SK-N-MC (cell line): ENCODE measurements at regions not wholly inside any gene's neighbourhood (a gene's known extent, or its start where the extent isn't known, plus 50 kb on each side); places are given as distances from the start of the nearest gene placed in this dataset.

ENCODE experiments used
- EZH2 ChIP-seq: fragments of 200-600 bp; sonication (generic); IDR thresholded peaks from one replicate; pipeline ENCODE4 v1.6.1; 2017; ENCODE audit warnings: antibody characterized with exemption
- FOXP2 ChIP-seq: optimal IDR thresholded peaks from 2 replicates; pipeline ENCODE3; 2011; ENCODE audit warnings: mild to moderate bottlenecking, moderate library complexity; ENCODE audit not compliant: insufficient read depth; ENCODE audit errors: extremely low read length, control extremely low read depth
- POLR2AphosphoS5 ChIP-seq: IDR thresholded peaks from 2 replicates; pipeline ENCODE4 v1.6.1; 2012; ENCODE audit warnings: mild to moderate bottlenecking, low read depth, low read length, borderline replicate concordance

DNA sequence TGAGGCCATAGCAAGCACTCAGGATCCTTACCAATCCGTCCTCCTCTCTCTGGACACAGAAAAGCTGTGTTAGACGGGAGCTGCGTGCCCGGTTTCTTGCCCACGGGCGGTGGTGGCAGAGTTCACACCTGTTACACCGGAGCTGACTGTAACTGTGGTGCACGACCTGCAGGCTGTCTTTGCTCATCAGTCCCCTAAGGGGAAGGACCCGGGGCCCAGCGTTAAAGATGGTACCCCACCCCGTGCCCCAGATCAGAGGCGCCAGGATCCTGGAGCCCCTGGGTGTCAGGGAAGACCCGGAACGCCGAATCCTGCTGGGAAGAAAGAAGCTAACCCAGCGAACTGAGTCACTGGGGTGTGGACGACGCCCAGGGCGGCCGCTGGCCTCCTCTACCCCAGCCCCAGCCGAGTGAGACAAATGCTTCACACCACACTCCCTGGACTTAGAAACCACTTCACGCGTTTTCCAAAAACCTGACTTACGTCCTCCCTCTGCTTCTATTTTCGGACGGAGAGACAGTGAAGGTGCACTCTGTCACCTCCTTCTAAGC is 293.6 kb upstream of the SALL3 start:
- TF ChIP-seq POLR2AphosphoS5 (no peak), FOXP2 (no peak), EZH2 (no peak)
